ENCODE measurements at regions not wholly inside any gene's neighbourhood (a gene's known extent, or its start where the extent isn't known, plus 50 kb on each side); places are given as distances from the start of the nearest gene placed in this dataset.
"Not testable (repeated sequence)": the region's sequence is repeated elsewhere in the genome, so short reads cannot be mapped to it uniquely, and the experiment has no call there.

GRCh38 chr13:69264362-69265334, 843.0 kb upstream of the ATXN8OS start:
- no peak for DNase-seq

GRCh38 chr13:69243366-69243765, 864.3 kb upstream of the ATXN8OS start:
- no peak for DNase-seq

- no peak for DNase-seq
Observed at GRCh38 chr13:69234171-69234570, 873.5 kb upstream of the ATXN8OS start.

- DNase-seq: no peak
Observed at GRCh38 chr13:69226427-69226826, 881.2 kb upstream of the ATXN8OS start.

- DNase-seq: not testable (repeated sequence)
Observed at GRCh38 chr13:69221633-69222498, 885.8 kb upstream of the ATXN8OS start.

GRCh38 chr13:69213396-69213795, 894.2 kb upstream of the ATXN8OS start:
- DNase-seq: no peak

- no peak for DNase-seq
Observed at GRCh38 chr13:69204620-69205019, 903.0 kb upstream of the ATXN8OS start.

- no peak for DNase-seq
Observed at GRCh38 chr13:69202996-69203395, 904.6 kb upstream of the ATXN8OS start.

GRCh38 chr13:69199664-69200063, 908.0 kb upstream of the ATXN8OS start:
- no peak for DNase-seq

GRCh38 chr13:69198706-69199105, 908.9 kb upstream of the ATXN8OS start:
- no peak for DNase-seq

GRCh38 chr13:69194130-69194529, 913.5 kb upstream of the ATXN8OS start:
- no peak for DNase-seq

GRCh38 chr13:69180034-69180433, 927.6 kb upstream of the ATXN8OS start:
- no peak for DNase-seq

GRCh38 chr13:69178000-69178399, 929.6 kb upstream of the ATXN8OS start:
- DNase-seq: no peak

GRCh38 chr13:69168436-69168835, 939.2 kb upstream of the ATXN8OS start:
- no peak for DNase-seq

- no peak for DNase-seq
Observed at GRCh38 chr13:69155136-69155535, 952.5 kb upstream of the ATXN8OS start.

- no peak for DNase-seq
Observed at GRCh38 chr13:69142101-69142500, 965.5 kb upstream of the ATXN8OS start.

- DNase-seq: no peak
Observed at GRCh38 chr13:69124996-69125395, 982.6 kb upstream of the ATXN8OS start.

GRCh38 chr13:69109891-69110525, 997.6 kb upstream of the ATXN8OS start:
- DNase-seq: no peak

- no peak for DNase-seq
Observed at GRCh38 chr13:69108486-69108885, 999.1 kb upstream of the ATXN8OS start.

GRCh38 chr13:69107436-69107835, 1000.2 kb upstream of the ATXN8OS start:
- DNase-seq: no peak

GRCh38 chr13:69101841-69102240, 1005.8 kb upstream of the ATXN8OS start:
- no peak for DNase-seq

- DNase-seq: no peak
Observed at GRCh38 chr13:69094485-69094884, 1013.1 kb upstream of the ATXN8OS start.
